GM12878 (cell line): ENCODE measurements at regions not wholly inside any gene's neighbourhood (a gene's known extent, or its start where the extent isn't known, plus 50 kb on each side); places are given as distances from the start of the nearest gene placed in this dataset.

Experiments
- ATAC-seq: fragments of 200-7000 bp; cut with Tn5 transposase; 3 replicates; pipeline ENCODE4 v1.9.1; 2020; ENCODE audit warnings: mild to moderate bottlenecking, moderate library complexity
- BruUV-seq: library from RNA; stranded (reverse); fragments of 400-500 nt; replicated peaks from 2 replicates; lab custom pipeline; 2021; lab: Mats Ljungman, UMichigan
- CTCF ChIA-PET: fragments of 300-600 bp; sonication (Branson Sonifier 250); formaldehyde crosslinking; extraction: SDS; loops from one replicate; lab custom pipeline; 2021; ENCODE audit warnings: inconsistent platforms; lab: Yijun Ruan, JAX
- POLR2A ChIA-PET: fragments of 350-600 bp; formaldehyde crosslinking; extraction: SDS; loops from one replicate; lab custom pipeline; 2021; ENCODE audit warnings: inconsistent platforms; lab: Charles Lee
- RAD21 ChIA-PET: fragments of 300-600 bp; sonication (Branson Sonifier 250); formaldehyde crosslinking; loops from one replicate; lab custom pipeline; 2023; ENCODE audit warnings: antibody characterized with exemption; ENCODE audit not compliant: unreplicated experiment; lab: Charles Lee
- SMC1A ChIA-PET: fragments of 300-600 bp; sonication (Branson Sonifier 250); formaldehyde crosslinking; loops from one replicate; lab custom pipeline; 2023; ENCODE audit not compliant: unreplicated experiment, uncharacterized antibody; lab: Charles Lee
- DNase-seq: peaks from one replicate; pipeline ENCODE4 v3.0.0-alpha.2; 2011; ENCODE audit warnings: low read depth, low spot score
- FAIRE-seq: peaks from 3 replicates; lab custom pipeline; 2011; peaks lifted over from hg19 to GRCh38; lab: Jason Lieb, UNC
- H2AFZ ChIP-seq: 2 replicates; pipeline ENCODE4 v1.6.0; 2011; ENCODE audit warnings: low read depth, low read length, control low read depth; ENCODE audit not compliant: control insufficient read depth
- H3K27ac ChIP-seq: 2 replicates; pipeline ENCODE4 v1.5.1; 2011; ENCODE audit warnings: control low read depth; ENCODE audit not compliant: control insufficient read depth, insufficient read depth
- H3K27me3 ChIP-seq, 2 experiments: replicated peaks in 1 of 2; 2 replicates each; pipeline versions ENCODE4 v1.6.0 to v1.6.1; 2011; ENCODE audit warnings: low read length in 1 of 2; ENCODE audit not compliant: control insufficient read depth in 2 of 2, insufficient read depth in 2 of 2
- H3K36me3 ChIP-seq, 2 experiments: 2 replicates each; pipeline ENCODE4 v1.5.1; 2011; ENCODE audit warnings: low read length in 1 of 2; ENCODE audit not compliant: control insufficient read depth in 2 of 2, insufficient read depth in 2 of 2
- H3K4me1 ChIP-seq: 2 replicates; pipeline ENCODE4 v1.6.1; 2011; ENCODE audit warnings: mild to moderate bottlenecking, low read length, moderate library complexity, mixed read lengths; ENCODE audit not compliant: control insufficient read depth, insufficient read depth
- H3K4me2 ChIP-seq: 2 replicates; pipeline ENCODE4 v1.6.0; 2011; ENCODE audit warnings: control low read depth; ENCODE audit not compliant: control insufficient read depth, insufficient read depth
- H3K4me3 ChIP-seq: fragments of 200-600 bp; sonication (generic); 2 replicates; pipeline ENCODE4 v1.5.1; 2016
- H3K79me2 ChIP-seq: 2 replicates; pipeline ENCODE4 v1.6.0; 2011; ENCODE audit warnings: low read length; ENCODE audit not compliant: control insufficient read depth, insufficient read depth
- H3K9ac ChIP-seq: 2 replicates; pipeline ENCODE4 v1.8.0; 2011; ENCODE audit warnings: low read length, control low read depth, mixed read lengths; ENCODE audit not compliant: control insufficient read depth, insufficient read depth
- H3K9me3 ChIP-seq: replicated peaks from 3 replicates; pipeline ENCODE4 v1.5.1; 2011; ENCODE audit warnings: mild to moderate bottlenecking, low read length; ENCODE audit not compliant: control insufficient read depth, insufficient read depth
- H4K20me1 ChIP-seq: 2 replicates; pipeline ENCODE4 v1.6.0; 2011; ENCODE audit not compliant: control insufficient read depth, insufficient read depth
- CBFB ChIP-seq: IDR thresholded peaks from 2 replicates; pipeline ENCODE4 v1.6.1; 2016; ENCODE audit warnings: antibody characterized with exemption, low read depth
- DPF2 ChIP-seq: fragments of 450-650 bp; IDR thresholded peaks from 2 replicates; pipeline ENCODE4 v1.6.1; 2017; ENCODE audit warnings: mild to moderate bottlenecking
- HDAC6 ChIP-seq: fragments of 200-600 bp; sonication (generic); IDR thresholded peaks from one replicate; pipeline ENCODE4 v1.8.0; 2017; ENCODE audit warnings: antibody characterized with exemption; ENCODE audit not compliant: unreplicated experiment
- JUNB ChIP-seq: IDR thresholded peaks from 2 replicates; pipeline ENCODE4 v1.6.1; 2016; ENCODE audit warnings: antibody characterized with exemption, mild to moderate bottlenecking
- SREBF2 ChIP-seq: IDR thresholded peaks from 2 replicates; pipeline ENCODE4 v1.6.1; 2012; ENCODE audit warnings: mild to moderate bottlenecking, low read length
- ZNF24 ChIP-seq: fragments of 450-650 bp; IDR thresholded peaks from 2 replicates; pipeline ENCODE4 v1.6.1; 2017; ENCODE audit warnings: antibody characterized with exemption, mild to moderate bottlenecking
- WGBS: methylation state at CpG from one replicate; pipeline ENCODE4 v1.1.6; 2016; ENCODE audit warnings: low lambda C conversion rate; ENCODE audit not compliant: insufficient replicate concordance, insufficient coverage; ENCODE audit errors: missing lambda C conversion rate; 5-methylcytosine and 5-hydroxymethylcytosine counted together
- in situ Hi-C: fragments of 300-500 bp; cut with MboI; formaldehyde crosslinking; loops from 9 replicates; pipeline ENCODE4 v1.14.3; 2018; ENCODE audit warnings: mixed read lengths
- intact Hi-C: fragments of 100-400 bp; cut with micrococcal nuclease; formaldehyde crosslinking; loops from one replicate; pipeline ENCODE4 v1.14.2; 2022; ENCODE audit not compliant: unreplicated experiment
- TF ChIP-seq, protein P1 (sequence below): fragments of 450-650 bp; IDR thresholded peaks from 2 replicates; pipeline ENCODE4 v1.6.1; 2017; ENCODE audit warnings: mild to moderate bottlenecking
- TF ChIP-seq, protein P2 (sequence below): fragments of 450-650 bp; IDR thresholded peaks from 2 replicates; pipeline ENCODE4 v1.6.1; 2017; ENCODE audit warnings: antibody characterized with exemption, mild to moderate bottlenecking, moderate library complexity
- TF ChIP-seq, protein P3 (sequence below): fragments of 450-650 bp; IDR thresholded peaks from 2 replicates; pipeline ENCODE4 v1.6.1; 2018; ENCODE audit warnings: borderline replicate concordance, mild to moderate bottlenecking; ENCODE audit not compliant: partially characterized antibody
- TF ChIP-seq, protein P4 (sequence below): IDR thresholded peaks from 2 replicates; pipeline ENCODE4 v1.6.1; 2011; ENCODE audit warnings: borderline replicate concordance, low read depth, mild to moderate bottlenecking, moderate library complexity, mixed read lengths, low read length; ENCODE audit not compliant: insufficient read depth; ENCODE audit errors: extremely low read length
- TF ChIP-seq, protein P5 (sequence below): fragments of 450-650 bp; IDR thresholded peaks from 2 replicates; pipeline ENCODE4 v1.6.1; 2018; ENCODE audit warnings: mild to moderate bottlenecking, low read depth, moderate library complexity; ENCODE audit not compliant: partially characterized antibody

DNA sequence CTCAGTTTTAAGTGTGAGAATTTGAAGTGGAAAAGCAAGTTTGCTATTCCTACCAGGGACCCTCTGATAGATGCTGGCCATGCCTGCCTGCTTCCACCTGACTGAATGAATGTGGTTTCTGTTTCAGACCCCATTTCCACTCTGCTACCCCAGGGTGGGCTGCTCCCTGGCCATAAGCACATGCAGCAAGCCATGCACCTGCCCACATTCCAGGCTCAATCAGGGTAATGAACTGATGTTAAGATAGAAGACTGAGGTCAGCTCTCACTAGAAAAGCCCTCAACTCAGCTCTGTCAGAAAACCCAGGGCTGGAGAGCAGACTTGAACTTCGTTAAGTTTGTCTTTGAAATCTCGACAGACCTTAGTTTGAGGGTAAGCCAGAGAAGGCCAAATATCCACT, 333.9 kb downstream of the CYRIA start:
- BruUV-seq, result no TSS peak
- intact Hi-C loops, result no loop called here
- TF ChIP-seq, protein P1, sequence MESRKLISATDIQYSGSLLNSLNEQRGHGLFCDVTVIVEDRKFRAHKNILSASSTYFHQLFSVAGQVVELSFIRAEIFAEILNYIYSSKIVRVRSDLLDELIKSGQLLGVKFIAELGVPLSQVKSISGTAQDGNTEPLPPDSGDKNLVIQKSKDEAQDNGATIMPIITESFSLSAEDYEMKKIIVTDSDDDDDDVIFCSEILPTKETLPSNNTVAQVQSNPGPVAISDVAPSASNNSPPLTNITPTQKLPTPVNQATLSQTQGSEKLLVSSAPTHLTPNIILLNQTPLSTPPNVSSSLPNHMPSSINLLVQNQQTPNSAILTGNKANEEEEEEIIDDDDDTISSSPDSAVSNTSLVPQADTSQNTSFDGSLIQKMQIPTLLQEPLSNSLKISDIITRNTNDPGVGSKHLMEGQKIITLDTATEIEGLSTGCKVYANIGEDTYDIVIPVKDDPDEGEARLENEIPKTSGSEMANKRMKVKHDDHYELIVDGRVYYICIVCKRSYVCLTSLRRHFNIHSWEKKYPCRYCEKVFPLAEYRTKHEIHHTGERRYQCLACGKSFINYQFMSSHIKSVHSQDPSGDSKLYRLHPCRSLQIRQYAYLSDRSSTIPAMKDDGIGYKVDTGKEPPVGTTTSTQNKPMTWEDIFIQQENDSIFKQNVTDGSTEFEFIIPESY, result no peak
- TF ChIP-seq JUNB, result no peak
- TF ChIP-seq CBFB, result no peak
- TF ChIP-seq DPF2, result no peak
- no peak for TF ChIP-seq ZNF24
- TF ChIP-seq, protein P2, sequence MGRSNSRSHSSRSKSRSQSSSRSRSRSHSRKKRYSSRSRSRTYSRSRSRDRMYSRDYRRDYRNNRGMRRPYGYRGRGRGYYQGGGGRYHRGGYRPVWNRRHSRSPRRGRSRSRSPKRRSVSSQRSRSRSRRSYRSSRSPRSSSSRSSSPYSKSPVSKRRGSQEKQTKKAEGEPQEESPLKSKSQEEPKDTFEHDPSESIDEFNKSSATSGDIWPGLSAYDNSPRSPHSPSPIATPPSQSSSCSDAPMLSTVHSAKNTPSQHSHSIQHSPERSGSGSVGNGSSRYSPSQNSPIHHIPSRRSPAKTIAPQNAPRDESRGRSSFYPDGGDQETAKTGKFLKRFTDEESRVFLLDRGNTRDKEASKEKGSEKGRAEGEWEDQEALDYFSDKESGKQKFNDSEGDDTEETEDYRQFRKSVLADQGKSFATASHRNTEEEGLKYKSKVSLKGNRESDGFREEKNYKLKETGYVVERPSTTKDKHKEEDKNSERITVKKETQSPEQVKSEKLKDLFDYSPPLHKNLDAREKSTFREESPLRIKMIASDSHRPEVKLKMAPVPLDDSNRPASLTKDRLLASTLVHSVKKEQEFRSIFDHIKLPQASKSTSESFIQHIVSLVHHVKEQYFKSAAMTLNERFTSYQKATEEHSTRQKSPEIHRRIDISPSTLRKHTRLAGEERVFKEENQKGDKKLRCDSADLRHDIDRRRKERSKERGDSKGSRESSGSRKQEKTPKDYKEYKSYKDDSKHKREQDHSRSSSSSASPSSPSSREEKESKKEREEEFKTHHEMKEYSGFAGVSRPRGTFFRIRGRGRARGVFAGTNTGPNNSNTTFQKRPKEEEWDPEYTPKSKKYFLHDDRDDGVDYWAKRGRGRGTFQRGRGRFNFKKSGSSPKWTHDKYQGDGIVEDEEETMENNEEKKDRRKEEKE, result no peak
- TF ChIP-seq, protein P3, sequence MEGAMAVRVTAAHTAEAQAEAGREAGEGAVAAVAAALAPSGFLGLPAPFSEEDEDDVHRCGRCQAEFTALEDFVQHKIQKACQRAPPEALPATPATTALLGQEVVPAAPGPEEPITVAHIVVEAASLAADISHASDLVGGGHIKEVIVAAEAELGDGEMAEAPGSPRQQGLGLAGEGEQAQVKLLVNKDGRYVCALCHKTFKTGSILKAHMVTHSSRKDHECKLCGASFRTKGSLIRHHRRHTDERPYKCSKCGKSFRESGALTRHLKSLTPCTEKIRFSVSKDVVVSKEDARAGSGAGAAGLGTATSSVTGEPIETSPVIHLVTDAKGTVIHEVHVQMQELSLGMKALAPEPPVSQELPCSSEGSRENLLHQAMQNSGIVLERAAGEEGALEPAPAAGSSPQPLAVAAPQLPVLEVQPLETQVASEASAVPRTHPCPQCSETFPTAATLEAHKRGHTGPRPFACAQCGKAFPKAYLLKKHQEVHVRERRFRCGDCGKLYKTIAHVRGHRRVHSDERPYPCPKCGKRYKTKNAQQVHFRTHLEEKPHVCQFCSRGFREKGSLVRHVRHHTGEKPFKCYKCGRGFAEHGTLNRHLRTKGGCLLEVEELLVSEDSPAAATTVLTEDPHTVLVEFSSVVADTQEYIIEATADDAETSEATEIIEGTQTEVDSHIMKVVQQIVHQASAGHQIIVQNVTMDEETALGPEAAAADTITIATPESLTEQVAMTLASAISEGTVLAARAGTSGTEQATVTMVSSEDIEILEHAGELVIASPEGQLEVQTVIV, result no peak
- TF ChIP-seq SREBF2, result no peak
- no peak for TF ChIP-seq HDAC6
- TF ChIP-seq, protein P4, sequence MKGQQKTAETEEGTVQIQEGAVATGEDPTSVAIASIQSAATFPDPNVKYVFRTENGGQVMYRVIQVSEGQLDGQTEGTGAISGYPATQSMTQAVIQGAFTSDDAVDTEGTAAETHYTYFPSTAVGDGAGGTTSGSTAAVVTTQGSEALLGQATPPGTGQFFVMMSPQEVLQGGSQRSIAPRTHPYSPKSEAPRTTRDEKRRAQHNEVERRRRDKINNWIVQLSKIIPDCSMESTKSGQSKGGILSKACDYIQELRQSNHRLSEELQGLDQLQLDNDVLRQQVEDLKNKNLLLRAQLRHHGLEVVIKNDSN, result no peak
- TF ChIP-seq, protein P5, sequence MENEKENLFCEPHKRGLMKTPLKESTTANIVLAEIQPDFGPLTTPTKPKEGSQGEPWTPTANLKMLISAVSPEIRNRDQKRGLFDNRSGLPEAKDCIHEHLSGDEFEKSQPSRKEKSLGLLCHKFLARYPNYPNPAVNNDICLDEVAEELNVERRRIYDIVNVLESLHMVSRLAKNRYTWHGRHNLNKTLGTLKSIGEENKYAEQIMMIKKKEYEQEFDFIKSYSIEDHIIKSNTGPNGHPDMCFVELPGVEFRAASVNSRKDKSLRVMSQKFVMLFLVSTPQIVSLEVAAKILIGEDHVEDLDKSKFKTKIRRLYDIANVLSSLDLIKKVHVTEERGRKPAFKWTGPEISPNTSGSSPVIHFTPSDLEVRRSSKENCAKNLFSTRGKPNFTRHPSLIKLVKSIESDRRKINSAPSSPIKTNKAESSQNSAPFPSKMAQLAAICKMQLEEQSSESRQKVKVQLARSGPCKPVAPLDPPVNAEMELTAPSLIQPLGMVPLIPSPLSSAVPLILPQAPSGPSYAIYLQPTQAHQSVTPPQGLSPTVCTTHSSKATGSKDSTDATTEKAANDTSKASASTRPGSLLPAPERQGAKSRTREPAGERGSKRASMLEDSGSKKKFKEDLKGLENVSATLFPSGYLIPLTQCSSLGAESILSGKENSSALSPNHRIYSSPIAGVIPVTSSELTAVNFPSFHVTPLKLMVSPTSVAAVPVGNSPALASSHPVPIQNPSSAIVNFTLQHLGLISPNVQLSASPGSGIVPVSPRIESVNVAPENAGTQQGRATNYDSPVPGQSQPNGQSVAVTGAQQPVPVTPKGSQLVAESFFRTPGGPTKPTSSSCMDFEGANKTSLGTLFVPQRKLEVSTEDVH, result no peak
- Histone ChIP-seq H3K4me1 (no peaks in the 10 kb centered on the region), H3K27ac (no peak overlapping the region), H3K79me2 (no peaks in the 10 kb centered on the region), H3K9ac (no peak overlapping the region), H3K27me3 (no peaks in the 10 kb centered on the region), H3K4me2 (no peak overlapping the region), H3K4me3 (no peak overlapping the region), H4K20me1 (no peaks in the 10 kb centered on the region), H3K36me3 (no peaks in the 10 kb centered on the region), H2AFZ (no peak overlapping the region), H3K9me3 (no peaks in the 10 kb centered on the region)
- DNase-seq (no peak), ATAC-seq (no peak), FAIRE-seq (no peak)
- in situ Hi-C loops, result no loop called here
- ChIA-PET SMC1A (no interaction called here), CTCF (no interaction called here), RAD21 (no interaction called here), POLR2A (no interaction called here)
- WGBS, result 0% methylated on average over 2 of the region's 2 CpGs
